Type B pancreatic cell (in vitro differentiated cells): ENCODE measurements at regions not wholly inside any gene's neighbourhood (a gene's known extent, or its start where the extent isn't known, plus 50 kb on each side); places are given as distances from the start of the nearest gene placed in this dataset.
A peak's percentile ranks its signal among the peaks of the same experiment; 100 is the strongest.

Source experiments
- DNase-seq: peaks from one replicate; pipeline ENCODE4 v3.0.0; 2021; ENCODE audit warnings: mixed read lengths; ENCODE audit not compliant: unreplicated experiment; ENCODE audit errors: extremely low spot score
- H3K27ac Mint-ChIP-seq: 2 replicates; pipeline ENCODE4 v1.8.0; 2021; ENCODE audit warnings: mild to moderate bottlenecking, mixed read lengths
- H3K27me3 Mint-ChIP-seq: 2 replicates; pipeline ENCODE4 v1.8.0; 2021; ENCODE audit warnings: mixed read lengths
- H3K36me3 Mint-ChIP-seq: 2 replicates; pipeline ENCODE4 v1.8.0; 2021; ENCODE audit warnings: mixed read lengths
- H3K4me1 Mint-ChIP-seq: one replicate; pipeline ENCODE4 v1.8.0; 2021; ENCODE audit warnings: mixed read lengths; ENCODE audit not compliant: unreplicated experiment
- H3K4me3 Mint-ChIP-seq: 2 replicates; pipeline ENCODE4 v1.8.0; 2021; ENCODE audit warnings: mild to moderate bottlenecking, mixed read lengths
- H3K9me3 Mint-ChIP-seq: 2 replicates; pipeline ENCODE4 v1.8.0; 2021; ENCODE audit warnings: mixed read lengths
- CTCF ChIP-seq: fragments of 200-600 bp; sonication (generic); conservative IDR thresholded peaks from 2 replicates; pipeline ENCODE4 v1.5.0; 2021; ENCODE audit warnings: antibody characterized with exemption, mild to moderate bottlenecking

GRCh38 chr5:171647904-171648260, 137.7 kb upstream of the SMIM23 start:
- Mint-ChIP-seq H3K27ac (no peak overlapping the region), H3K4me3 (no peak overlapping the region), H3K27me3 (peaks cover 33% of the 10 kb centered on the region), H3K9me3 (no peaks in the 10 kb centered on the region), H3K36me3 (no peaks in the 10 kb centered on the region), H3K4me1 (peaks cover 46% of the 10 kb centered on the region)
- DNase-seq = no peak
- no peak for TF ChIP-seq CTCF

GRCh38 chr5:171648279-171649074, 137.1 kb upstream of the SMIM23 start:
- H3K4me1 Mint-ChIP-seq = peaks cover 41% of the 10 kb centered on the region

GRCh38 chr5:171649075-171649401, 136.6 kb upstream of the SMIM23 start:
- no peak overlapping the region for H3K4me3 Mint-ChIP-seq
- peaks cover 6% of the 10 kb centered on the region for H3K9me3 Mint-ChIP-seq
- H3K4me1 Mint-ChIP-seq = peaks cover 35% of the 10 kb centered on the region
- DNase-seq = no peak
- H3K36me3 Mint-ChIP-seq = no peaks in the 10 kb centered on the region
- H3K27me3 Mint-ChIP-seq = peaks cover 24% of the 10 kb centered on the region
- no peak for TF ChIP-seq CTCF
- H3K27ac Mint-ChIP-seq = no peak overlapping the region

More at GRCh38 chr5:171648279-171649074, 137.1 kb upstream of the SMIM23 start:
- Mint-ChIP-seq H3K27me3 (peaks cover 30% of the 10 kb centered on the region), H3K36me3 (no peaks in the 10 kb centered on the region), H3K4me3 (no peak overlapping the region), H3K9me3 (peaks cover 4% of the 10 kb centered on the region), H3K27ac (no peak overlapping the region)
- no peak for DNase-seq
- no peak for TF ChIP-seq CTCF

- Mint-ChIP-seq H3K4me3 (no peak overlapping the region), H3K36me3 (no peaks in the 10 kb centered on the region), H3K4me1 (peaks cover 31% of the 10 kb centered on the region), H3K27ac (no peak overlapping the region), H3K9me3 (peaks cover 6% of the 10 kb centered on the region), H3K27me3 (peaks cover 16% of the 10 kb centered on the region)
- no peak for TF ChIP-seq CTCF
- DNase-seq = no peak
Observed at GRCh38 chr5:171650597-171650996, 135.0 kb upstream of the SMIM23 start.

- H3K36me3 Mint-ChIP-seq = no peaks in the 10 kb centered on the region
- peak overlapping the region; percentile 41 for H3K27ac Mint-ChIP-seq
- peaks cover 26% of the 10 kb centered on the region for H3K4me1 Mint-ChIP-seq
- H3K27me3 Mint-ChIP-seq = peaks cover 11% of the 10 kb centered on the region
- H3K9me3 Mint-ChIP-seq = peaks cover 6% of the 10 kb centered on the region
- no peak for TF ChIP-seq CTCF
- H3K4me3 Mint-ChIP-seq = no peak overlapping the region
- DNase-seq = no peak
Observed at GRCh38 chr5:171651102-171651501, 134.5 kb upstream of the SMIM23 start.
